ENCODE measurements at regions not wholly inside any gene's neighbourhood (a gene's known extent, or its start where the extent isn't known, plus 50 kb on each side); places are given as distances from the start of the nearest gene placed in this dataset.

DNA sequence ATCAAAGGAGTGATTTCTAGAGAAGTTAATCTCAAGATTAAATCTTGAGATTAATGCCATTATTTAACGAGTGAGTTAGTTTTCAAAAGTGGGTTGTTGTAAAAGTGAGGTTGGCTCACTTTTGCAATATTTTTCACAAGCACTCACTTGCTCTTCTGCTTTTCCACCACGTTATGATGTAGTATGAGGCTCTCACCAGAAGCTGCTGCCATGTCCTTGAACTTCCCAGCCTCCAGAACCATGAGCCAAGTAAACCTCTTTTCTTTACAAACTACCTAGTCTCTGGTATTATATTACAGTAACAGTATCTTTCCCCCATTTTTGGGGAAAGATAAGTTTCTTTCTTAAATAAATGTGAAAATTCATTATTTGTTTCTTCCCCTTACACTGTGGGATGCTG, 227.6 kb upstream of the ZFP64 start:
- no peak for TF ChIP-seq CTCF (conservative IDR thresholded peaks at IDR 0.05; ENCODE audit: control insufficient read depth, insufficient read depth, low read depth, low read length)
- no peak overlapping the region for H3K4me3 ChIP-seq (ENCODE audit: control insufficient read depth, low read depth, low read length)
- DNase-seq (ENCODE audit: low read depth): no peak

- no peak overlapping the region for H3K4me3 ChIP-seq (ENCODE audit: control insufficient read depth, low read depth, low read length)
- DNase-seq (ENCODE audit: low read depth): no peak
- no peak for TF ChIP-seq CTCF (conservative IDR thresholded peaks at IDR 0.05; ENCODE audit: control insufficient read depth, insufficient read depth, low read depth, low read length)
Measured at GRCh38 chr20:52416953-52417352, 225.4 kb upstream of the ZFP64 start.

DNA sequence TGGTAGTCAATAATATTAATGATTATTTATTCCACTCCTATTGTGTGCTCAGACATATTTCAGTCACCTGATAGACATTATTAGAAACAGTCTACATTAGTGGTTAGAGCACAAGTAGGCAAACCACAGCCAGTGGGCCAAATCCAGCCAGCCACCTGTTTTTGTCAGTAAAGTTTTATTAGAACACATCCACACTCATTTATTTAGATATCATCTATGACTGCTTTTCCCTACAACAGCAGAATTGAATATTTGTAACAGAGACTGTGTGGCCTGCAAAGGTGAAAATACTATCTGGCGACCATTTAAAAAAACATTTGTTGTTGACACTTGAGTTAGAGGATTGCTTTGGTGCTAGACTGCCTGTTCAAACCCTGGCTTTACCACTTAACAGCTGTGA, 220.0 kb upstream of the ZFP64 start:
- H3K4me3 ChIP-seq (ENCODE audit: control insufficient read depth, low read depth, low read length): no peak overlapping the region
- TF ChIP-seq CTCF (conservative IDR thresholded peaks at IDR 0.05; ENCODE audit: control insufficient read depth, insufficient read depth, low read depth, low read length): no peak
- no peak for DNase-seq (ENCODE audit: low read depth)

GRCh38 chr20:52410731-52411234, 219.2 kb upstream of the ZFP64 start:
- no peak for TF ChIP-seq CTCF (conservative IDR thresholded peaks at IDR 0.05; ENCODE audit: control insufficient read depth, insufficient read depth, low read depth, low read length)
- DNase-seq (ENCODE audit: low read depth): peak; percentile 33
- H3K4me3 ChIP-seq (ENCODE audit: control insufficient read depth, low read depth, low read length): no peak overlapping the region

GRCh38 chr20:52410182-52410647, 218.6 kb upstream of the ZFP64 start:
- peak; percentile 65 for DNase-seq (ENCODE audit: low read depth)

DNA sequence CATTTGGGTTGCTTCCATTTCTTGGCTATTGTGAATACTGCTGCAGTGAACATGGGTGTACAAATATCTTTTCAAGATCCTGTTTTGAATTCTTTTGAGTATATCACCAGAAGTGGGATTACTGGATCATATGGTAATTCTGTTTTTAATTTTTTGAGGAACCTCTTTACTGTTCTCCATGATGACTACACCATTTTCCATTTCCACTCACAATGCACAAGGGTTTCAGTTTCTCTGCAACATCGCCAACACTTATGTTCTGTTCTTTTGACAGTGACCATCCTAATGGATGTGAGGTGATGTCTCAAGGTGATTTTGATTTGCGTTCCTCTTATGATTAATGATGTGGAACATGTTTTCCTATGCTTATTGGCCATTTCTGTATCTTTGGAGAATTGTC, 214.4 kb upstream of the ZFP64 start:
- no peak overlapping the region for H3K4me3 ChIP-seq (ENCODE audit: control insufficient read depth, low read depth, low read length)
- no peak for DNase-seq (ENCODE audit: low read depth)
- no peak for TF ChIP-seq CTCF (conservative IDR thresholded peaks at IDR 0.05; ENCODE audit: control insufficient read depth, insufficient read depth, low read depth, low read length)

More at GRCh38 chr20:52410182-52410647, 218.6 kb upstream of the ZFP64 start:
- H3K4me3 ChIP-seq (ENCODE audit: control insufficient read depth, low read depth, low read length): no peak overlapping the region
- no peak for TF ChIP-seq CTCF (conservative IDR thresholded peaks at IDR 0.05; ENCODE audit: control insufficient read depth, insufficient read depth, low read depth, low read length)

DNA sequence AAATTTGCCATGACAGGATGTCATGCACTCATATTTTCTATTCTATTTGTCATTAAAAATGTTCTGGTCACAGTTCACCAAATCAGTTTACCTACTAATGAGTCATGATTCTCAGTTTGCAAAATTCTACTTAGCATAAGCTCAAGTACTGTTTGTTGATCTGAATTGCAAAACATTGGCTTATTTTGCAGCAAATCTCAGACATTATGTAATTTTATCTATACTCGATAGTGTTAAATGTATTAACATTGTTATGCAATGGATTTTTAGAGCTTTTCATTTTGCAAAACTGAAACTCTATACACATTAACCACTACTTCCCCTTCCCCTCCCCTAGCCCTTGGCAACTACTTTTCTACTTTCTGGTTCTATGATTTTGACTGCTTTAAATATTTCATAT, 213.8 kb upstream of the ZFP64 start:
- no peak overlapping the region for H3K4me3 ChIP-seq (ENCODE audit: control insufficient read depth, low read depth, low read length)
- no peak for DNase-seq (ENCODE audit: low read depth)
- no peak for TF ChIP-seq CTCF (conservative IDR thresholded peaks at IDR 0.05; ENCODE audit: control insufficient read depth, insufficient read depth, low read depth, low read length)
